Hypothalamus (tissue), 51 donors: ENCODE measurements at regions not wholly inside any gene's neighbourhood (a gene's known extent, or its start where the extent isn't known, plus 50 kb on each side); places are given as distances from the start of the nearest gene placed in this dataset.

ENCODE experiments used
- DNase-seq, 51 donors: peaks; one replicate each; lab custom pipeline; 2025; lab: John Stamatoyannopoulos, UW

GRCh38 chr22:22151308-22151707, 93.3 kb upstream of the VPREB1 start:
- DNase-seq, result no peak

GRCh38 chr22:22150457-22150856, 94.1 kb upstream of the VPREB1 start:
- DNase-seq, result no peak

GRCh38 chr22:22148905-22149304, 95.7 kb upstream of the VPREB1 start:
- DNase-seq, result no peak

- no peak for DNase-seq
These were observed 99.7 kb upstream of the VPREB1 start for GRCh38 chr22:22144858-22145257.

- peak in 1 of 51 donors; percentile 17 for DNase-seq
These were observed 101.1 kb upstream of the VPREB1 start for GRCh38 chr22:22143448-22143847.

GRCh38 chr22:22142661-22143060, 101.9 kb upstream of the VPREB1 start:
- DNase-seq, result no peak

- no peak for DNase-seq
These were observed 102.6 kb upstream of the VPREB1 start for GRCh38 chr22:22141771-22142591.

- no peak for DNase-seq
These were observed 103.6 kb upstream of the VPREB1 start for GRCh38 chr22:22141031-22141430.

GRCh38 chr22:22139364-22139763, 105.2 kb upstream of the VPREB1 start:
- no peak for DNase-seq

GRCh38 chr22:22138915-22139314, 105.7 kb upstream of the VPREB1 start:
- DNase-seq, result no peak

- no peak for DNase-seq
These were observed 106.7 kb upstream of the VPREB1 start for GRCh38 chr22:22137891-22138290.

- no peak for DNase-seq
These were observed 110.7 kb upstream of the VPREB1 start for GRCh38 chr22:22133910-22134309.

GRCh38 chr22:22130953-22131608, 113.5 kb upstream of the VPREB1 start:
- no peak for DNase-seq

GRCh38 chr22:22129387-22129786, 115.2 kb upstream of the VPREB1 start:
- DNase-seq, result no peak

GRCh38 chr22:22128440-22128839, 116.1 kb upstream of the VPREB1 start:
- DNase-seq, result no peak

- DNase-seq, result peak in 1 of 51 donors; percentile 11
These were observed 117.5 kb upstream of the VPREB1 start for GRCh38 chr22:22127100-22127499.

- DNase-seq, result no peak
These were observed 118.8 kb upstream of the VPREB1 start for GRCh38 chr22:22125579-22126468.

GRCh38 chr22:22125028-22125578, 119.5 kb upstream of the VPREB1 start:
- DNase-seq, result no peak

GRCh38 chr22:22124374-22124773, 120.2 kb upstream of the VPREB1 start:
- DNase-seq, result no peak

GRCh38 chr22:22123960-22124278, 120.7 kb upstream of the VPREB1 start:
- no peak for DNase-seq
